ENCODE measurements at regions not wholly inside any gene's neighbourhood (a gene's known extent, or its start where the extent isn't known, plus 50 kb on each side); places are given as distances from the start of the nearest gene placed in this dataset.

- DNase-seq, result no peak
- Histone ChIP-seq H3K27me3 (peaks cover 2 to 69% (median 10%) of the 10 kb centered on the region in 3 donors), H3K36me3 (no peaks in the 10 kb centered on the region), H3K4me1 (no peaks in the 10 kb centered on the region), H3K27ac (no peak overlapping the region), H3K4me3 (no peak overlapping the region), H3K9me3 (peaks cover 0 to 15% (median 11%) of the 10 kb centered on the region in 4 donors)
- TF ChIP-seq POLR2AphosphoS5 (IDR thresholded peaks at IDR 0.05), result no peak
- no peak for TF ChIP-seq CTCF (IDR thresholded peaks at IDR 0.05)
- TF ChIP-seq POLR2A (IDR thresholded peaks at IDR 0.05), result no peak
- no peak for TF ChIP-seq EP300 (IDR thresholded peaks at IDR 0.05)
- 47 to 58% (median 51%) methylated on average over 11 of the region's 11 CpGs for WGBS, 5 donors
- intact Hi-C loops (cut with DNase I; ENCODE audit: low total_unique reads), result no loop called here
Observed at GRCh38 chr15:77840991-77841775, 208.5 kb upstream of the LINGO1 start.

GRCh38 chr15:77839970-77840905 lies 207.5 kb upstream of the LINGO1 start:
- peaks cover 2 to 73% (median 13%) of the 10 kb centered on the region in 3 donors for H3K27me3 ChIP-seq
- no peaks in the 10 kb centered on the region for H3K36me3 ChIP-seq
- H3K9me3 ChIP-seq, result peaks cover 0 to 11% (median 6%) of the 10 kb centered on the region in 4 donors
- H3K27ac ChIP-seq, result no peak overlapping the region
- H3K4me1 ChIP-seq, result no peaks in the 10 kb centered on the region
- H3K4me3 ChIP-seq, result no peak overlapping the region
- TF ChIP-seq POLR2AphosphoS5 (IDR thresholded peaks at IDR 0.05) (no peak), CTCF (IDR thresholded peaks at IDR 0.05) (no peak), POLR2A (IDR thresholded peaks at IDR 0.05) (no peak), EP300 (IDR thresholded peaks at IDR 0.05) (no peak)
- intact Hi-C loops (cut with DNase I; ENCODE audit: low total_unique reads), result no loop called here
- DNase-seq, result no peak
- WGBS, 5 donors, result 59 to 69% (median 67%) methylated on average over 8 to 11 of the region's 11 CpGs

- no peak overlapping the region for H3K4me3 ChIP-seq
- H3K27ac ChIP-seq, result no peak overlapping the region
- intact Hi-C loops (cut with DNase I; ENCODE audit: low total_unique reads), result no loop called here
- 81 to 95% (median 86%) methylated on average over 6 to 8 of the region's 8 CpGs for WGBS, 5 donors
- peaks cover 0 to 3% (median 0%) of the 10 kb centered on the region in 4 donors for H3K9me3 ChIP-seq
- no peak for DNase-seq
- H3K27me3 ChIP-seq, result peaks cover 2 to 74% (median 13%) of the 10 kb centered on the region in 3 donors
- no peaks in the 10 kb centered on the region for H3K4me1 ChIP-seq
- no peaks in the 10 kb centered on the region for H3K36me3 ChIP-seq
- TF ChIP-seq CTCF (IDR thresholded peaks at IDR 0.05) (no peak), POLR2AphosphoS5 (IDR thresholded peaks at IDR 0.05) (no peak), POLR2A (IDR thresholded peaks at IDR 0.05) (no peak), EP300 (IDR thresholded peaks at IDR 0.05) (no peak)
Observed at GRCh38 chr15:77839456-77839855, 206.7 kb upstream of the LINGO1 start.

- no peak overlapping the region for H3K27ac ChIP-seq
- H3K4me1 ChIP-seq, result no peaks in the 10 kb centered on the region
- intact Hi-C loops (cut with DNase I; ENCODE audit: low total_unique reads), result no loop called here
- DNase-seq, result no peak
- peaks cover 2 to 79% (median 13%) of the 10 kb centered on the region in 3 donors for H3K27me3 ChIP-seq
- H3K4me3 ChIP-seq, result no peak overlapping the region
- H3K36me3 ChIP-seq, result no peaks in the 10 kb centered on the region
- 79 to 99% (median 94%) methylated on average over 3 to 4 of the region's 4 CpGs for WGBS, 5 donors
- no peaks in the 10 kb centered on the region for H3K9me3 ChIP-seq
- TF ChIP-seq POLR2AphosphoS5 (IDR thresholded peaks at IDR 0.05) (no peak), EP300 (IDR thresholded peaks at IDR 0.05) (no peak), POLR2A (IDR thresholded peaks at IDR 0.05) (no peak), CTCF (IDR thresholded peaks at IDR 0.05) (no peak)
Observed at GRCh38 chr15:77838595-77838994, 205.9 kb upstream of the LINGO1 start.
